CD4-positive, alpha-beta T cell treated with Interleukin-6 at 100 ng/mL for 8 hours (primary cell): ENCODE measurements at regions not wholly inside any gene's neighbourhood (a gene's known extent, or its start where the extent isn't known, plus 50 kb on each side); places are given as distances from the start of the nearest gene placed in this dataset.
A peak's percentile ranks its signal among the peaks of the same experiment; 100 is the strongest.

Experiments used
- DNase-seq: peaks from one replicate; pipeline ENCODE4 v3.0.0-alpha.2; 2020; ENCODE audit warnings: mixed read lengths, low spot score

DNA sequence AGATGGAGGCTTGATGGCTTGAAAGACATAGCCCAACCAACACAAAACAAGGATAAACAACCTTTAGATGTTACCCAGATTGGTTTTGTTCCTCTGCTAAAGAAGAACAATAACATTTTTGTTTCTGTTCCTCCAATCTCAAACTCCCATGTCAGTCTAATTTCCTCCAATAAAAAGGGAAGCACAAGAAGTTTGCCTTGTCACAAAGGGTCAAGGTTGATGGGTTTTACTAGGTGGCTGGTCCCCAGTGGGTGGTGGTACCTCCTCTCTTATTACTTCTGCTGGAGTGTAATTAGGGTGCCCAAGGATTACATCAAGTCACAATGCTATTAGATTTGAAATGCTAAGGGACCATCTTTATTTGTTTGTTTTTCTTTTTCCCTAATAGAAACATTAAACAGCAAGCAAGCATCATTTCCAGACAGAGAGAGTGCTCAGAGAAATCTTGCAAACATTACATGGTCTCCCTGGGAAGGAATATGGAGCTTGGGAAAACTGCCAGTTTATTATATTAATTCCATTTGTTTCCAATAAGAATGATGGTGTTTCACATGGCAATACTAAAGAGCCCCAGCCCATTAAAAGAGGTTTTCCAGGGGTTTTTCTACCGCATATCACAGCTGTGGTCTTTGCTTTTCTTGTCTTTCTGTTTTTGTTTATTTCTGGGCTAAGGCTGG, 78.3 kb upstream of the AOAH start:
- DNase-seq = no peak

GRCh38 chr7:36796850-36797536, 72.7 kb upstream of the AOAH start:
- DNase-seq = no peak

GRCh38 chr7:36795451-36796021, 71.2 kb upstream of the AOAH start:
- DNase-seq = no peak

GRCh38 chr7:36794689-36795088, 70.4 kb upstream of the AOAH start:
- DNase-seq = no peak

DNA sequence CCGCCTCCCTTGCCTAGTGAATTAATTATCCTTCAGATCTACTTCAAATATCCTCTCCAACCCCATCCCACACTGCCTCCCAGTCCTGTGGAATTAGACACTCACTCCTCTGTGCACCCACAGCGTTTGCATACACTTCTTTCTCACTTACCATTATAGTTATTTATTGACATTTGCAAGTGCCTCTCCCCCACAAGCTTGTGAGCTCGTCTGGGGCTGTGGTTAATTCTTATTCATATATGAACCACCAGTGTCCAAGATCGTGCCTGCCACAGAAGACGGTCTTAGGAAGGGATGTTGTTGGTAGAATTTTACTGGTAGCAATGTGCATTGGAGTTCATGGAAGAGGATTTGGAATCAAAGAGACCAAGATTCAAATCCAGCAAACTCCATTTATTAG, 68.1 kb upstream of the AOAH start:
- no peak for DNase-seq

DNA sequence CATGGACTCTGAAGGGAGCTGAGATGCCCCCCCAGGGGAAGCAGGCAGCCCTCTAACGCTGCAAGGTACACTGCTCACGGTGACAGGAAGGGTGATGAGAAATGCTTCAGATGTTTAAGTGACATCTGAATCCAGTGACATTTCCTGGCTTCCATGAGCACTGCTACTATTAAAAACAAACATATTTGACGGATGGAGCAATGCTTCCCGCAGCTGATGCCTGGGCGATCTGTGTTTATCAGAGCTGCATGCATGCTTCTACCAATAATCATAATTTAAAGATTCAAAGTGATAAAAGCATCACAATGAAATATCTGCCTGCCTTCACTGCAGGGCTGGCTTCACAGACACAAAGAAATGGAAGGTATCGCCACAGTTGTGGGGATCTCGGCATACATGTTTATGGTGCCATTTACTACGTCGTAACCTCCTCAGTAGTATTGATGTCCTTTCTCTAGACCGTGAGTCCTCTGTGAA, 66.1 kb upstream of the AOAH start:
- peak; percentile 18 for DNase-seq

GRCh38 chr7:36788825-36789470, 64.7 kb upstream of the AOAH start:
- no peak for DNase-seq

DNA sequence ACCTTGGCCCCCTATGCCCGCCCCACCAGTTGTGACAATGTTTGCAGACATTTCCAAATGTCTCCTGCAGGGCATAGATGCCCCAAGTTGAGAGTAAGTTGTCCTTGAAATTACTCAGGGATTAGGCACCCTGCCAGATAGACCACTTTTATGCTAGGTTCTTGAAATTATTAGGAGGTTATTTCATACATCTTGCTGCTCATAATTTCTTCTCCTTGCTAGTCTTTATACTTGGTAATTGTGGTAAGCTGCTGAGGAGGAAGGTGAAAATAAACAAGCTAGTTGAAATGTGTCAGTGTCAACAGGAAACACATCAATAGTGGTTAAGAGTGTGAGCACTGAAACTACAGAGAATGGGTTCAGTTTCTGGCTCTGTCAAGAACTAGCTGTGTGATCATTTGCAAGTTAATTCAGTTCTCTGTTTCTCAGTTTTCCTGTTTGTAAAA, 63.7 kb upstream of the AOAH start:
- peak; percentile 38 for DNase-seq

DNA sequence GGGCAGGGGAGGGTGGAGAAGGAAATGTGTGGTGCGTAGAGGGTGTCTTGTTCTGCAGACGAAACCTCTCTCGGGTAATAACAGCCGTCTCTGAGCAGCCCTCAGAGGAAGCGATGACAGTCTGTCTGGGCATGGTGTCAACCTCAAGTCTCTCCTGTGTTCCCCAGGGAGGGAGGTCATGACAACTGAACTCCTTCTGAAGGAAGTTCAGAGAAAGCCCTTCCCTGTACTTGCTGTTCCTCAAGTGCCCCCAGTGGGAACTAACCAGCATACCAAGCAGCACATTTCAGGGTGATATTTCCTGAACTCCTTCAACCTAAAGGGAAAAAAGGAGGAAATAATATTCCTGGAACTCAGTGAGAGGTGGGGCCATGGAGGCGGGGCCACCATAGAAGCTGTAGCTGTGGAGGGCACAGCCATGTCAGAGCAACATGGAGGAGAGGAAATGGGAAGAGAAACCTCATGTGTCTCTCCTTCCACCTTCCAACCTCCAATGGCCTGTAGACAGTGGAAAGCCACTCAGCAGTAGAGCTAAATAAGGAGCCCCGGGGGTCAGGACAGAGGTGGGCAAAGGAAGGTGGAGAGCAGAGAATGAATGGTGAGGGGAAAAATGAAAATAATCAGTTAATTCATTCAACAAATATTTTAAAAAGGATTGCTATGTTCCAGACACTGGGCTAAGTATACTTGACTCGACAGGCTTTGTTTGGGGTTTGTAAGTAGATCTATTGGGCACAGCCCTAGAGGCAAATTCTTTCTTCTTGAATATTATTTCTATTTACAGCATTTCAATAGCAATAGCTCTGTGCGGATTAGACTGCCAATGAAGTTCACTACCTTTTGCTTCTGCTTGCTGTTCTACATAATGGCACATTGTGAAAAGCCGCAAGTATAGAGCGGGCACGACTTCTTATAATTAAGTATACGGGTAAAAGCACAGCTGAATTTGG, 61.0 kb upstream of the AOAH start:
- peak; percentile 69 for DNase-seq

- DNase-seq = peak; percentile 51
These were observed 56.9 kb upstream of the AOAH start for GRCh38 chr7:36781011-36781738.

DNA sequence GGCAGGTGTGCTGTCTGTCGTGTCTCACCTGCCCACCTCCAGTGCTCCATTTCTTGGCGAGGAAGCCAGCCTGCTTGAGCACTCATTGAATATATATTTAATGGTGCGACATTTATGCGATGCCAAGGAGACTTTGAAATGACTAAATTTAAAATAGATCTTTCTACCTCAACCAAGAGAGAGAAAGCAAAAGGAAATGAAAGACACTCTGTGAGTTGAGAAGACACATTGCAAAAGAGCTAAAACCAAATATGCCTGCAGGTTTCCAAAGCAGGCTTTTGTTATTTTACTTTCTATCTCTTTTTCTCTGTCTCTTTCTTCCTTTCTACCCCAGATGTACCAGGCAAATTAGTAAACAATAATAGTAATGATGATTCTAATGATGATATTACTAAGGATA, 53.6 kb upstream of the AOAH start:
- no peak for DNase-seq

GRCh38 chr7:36777062-36777461, 52.8 kb upstream of the AOAH start:
- DNase-seq = peak; percentile 66

- DNase-seq = no peak
These were observed 51.4 kb upstream of the AOAH start for GRCh38 chr7:36775676-36776075.

DNA sequence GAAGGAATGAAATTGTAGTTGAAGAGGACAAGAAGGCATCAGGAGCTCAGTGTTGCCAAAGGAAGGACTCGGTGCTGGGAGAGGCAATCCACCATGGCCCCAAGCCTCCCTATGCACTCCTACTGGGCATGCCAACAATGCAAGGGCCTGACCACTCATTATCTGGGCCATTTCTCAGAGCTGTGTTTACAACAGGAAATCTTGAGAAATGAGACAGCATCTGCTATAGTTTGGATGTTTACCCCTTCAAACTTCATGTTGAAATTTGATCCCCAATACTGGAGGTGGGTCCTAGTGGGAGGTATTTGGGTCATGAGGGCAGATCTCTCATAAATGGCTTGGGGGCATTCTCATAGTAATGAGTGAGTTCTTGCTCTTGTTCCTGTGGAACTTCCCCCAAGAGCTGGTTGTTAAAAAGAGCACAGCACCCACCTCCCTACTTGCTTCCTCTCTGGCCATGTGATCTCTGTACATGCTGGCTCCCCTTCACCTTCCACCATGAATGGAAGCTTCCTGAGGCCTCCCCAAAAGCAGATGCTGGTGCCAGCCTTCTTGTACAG, 50.8 kb upstream of the AOAH start:
- no peak for DNase-seq
